ENCODE measurements at regions not wholly inside any gene's neighbourhood (a gene's known extent, or its start where the extent isn't known, plus 50 kb on each side); places are given as distances from the start of the nearest gene placed in this dataset.

GRCh38 chr12:123050913-123051312 is 70.4 kb downstream of the ARL6IP4 start:
- Histone ChIP-seq H3K27ac (ENCODE audit: extremely low read length, insufficient read depth, low read length) (no peak overlapping the region), H3K4me2 (ENCODE audit: low read depth, low read length) (no peak overlapping the region), H3K27me3 (ENCODE audit: control insufficient read depth in 1 of 2, insufficient read depth in 2 of 2, low read length in 2 of 2) (no peaks in the 10 kb centered on the region), H3K4me1 (ENCODE audit: insufficient read depth, low read length) (no peaks in the 10 kb centered on the region), H3K4me3 (replicated peaks in 1 of 3; ENCODE audit: insufficient read depth in 1 of 3, low read depth in 2 of 3, low read length in 3 of 3) (no peak overlapping the region), H3K9ac (ENCODE audit: insufficient read depth, low read depth, low read length) (no peak overlapping the region), H2AFZ (ENCODE audit: low read length) (no peak overlapping the region), H3K79me2 (ENCODE audit: insufficient read depth, low read length) (no peaks in the 10 kb centered on the region), H3K36me3 (replicated peaks in 1 of 2; ENCODE audit: control insufficient read depth in 1 of 2, insufficient read depth in 2 of 2, low read length in 2 of 2) (no peaks in the 10 kb centered on the region), H3K9me3 (ENCODE audit: low read length) (no peaks in the 10 kb centered on the region), H4K20me1 (ENCODE audit: insufficient read depth, low read length) (no peaks in the 10 kb centered on the region)
- no peak for DNase-seq (ENCODE audit: low spot score)
- CTCF ChIA-PET (ENCODE audit: low intra/inter-chr PET ratio, low total read pairs): no interaction called here
- ATAC-seq: no peak
- intact Hi-C loops (cut with micrococcal nuclease; ENCODE audit: unreplicated experiment) (no loop called here), in situ Hi-C loops (cut with HindIII; ENCODE audit: extremely low pct_ligation_motif_present, low pct_unique_long_range_greater_than_20kb) (no loop called here)
- no peak for TF ChIP-seq SNAPC2 (CRISPR knock-in tag; IDR thresholded peaks at IDR 0.05)
- no peak for TF ChIP-seq IKZF1 (IDR thresholded peaks at IDR 0.05)
- TF ChIP-seq TCF7L2 (IDR thresholded peaks at IDR 0.05; ENCODE audit: low read depth, low read length): no peak
- TF ChIP-seq MXD1 (CRISPR knock-in tag; IDR thresholded peaks at IDR 0.05): no peak
- TF ChIP-seq E2F5 (CRISPR knock-in tag; conservative IDR thresholded peaks at IDR 0.05): no peak
- no peak for TF ChIP-seq ZNF629 (CRISPR knock-in tag; conservative IDR thresholded peaks at IDR 0.05)
- no peak for TF ChIP-seq MAX (IDR thresholded peaks at IDR 0.05)
- TF ChIP-seq ETS1 (CRISPR knock-in tag; IDR thresholded peaks at IDR 0.05): no peak
- FAIRE-seq: no peak
- no TSS peak for BruUV-seq (replicated peaks)
- 100% methylated on average over 4 of the region's 4 CpGs for WGBS (ENCODE audit: low lambda C conversion rate)
- POLR2A ChIA-PET: no interaction called here

All from HepG2 (cell line).